PC-3 (cell line): ENCODE measurements at regions not wholly inside any gene's neighbourhood (a gene's known extent, or its start where the extent isn't known, plus 50 kb on each side); places are given as distances from the start of the nearest gene placed in this dataset.

ENCODE experiments used
- ATAC-seq: fragments of 200-7000 bp; cut with Tn5 transposase; 2 replicates; pipeline ENCODE4 v1.9.1; 2020; ENCODE audit warnings: mild to moderate bottlenecking, moderate library complexity
- BruUV-seq: library from RNA; stranded (reverse); fragments of 400-500 nt; replicated peaks from 2 replicates; lab custom pipeline; 2021; lab: Mats Ljungman, UMichigan
- CTCF ChIA-PET: fragments of 300-600 bp; sonication (Branson Sonifier 250); formaldehyde crosslinking; loops from one replicate; lab custom pipeline; 2022; ENCODE audit warnings: antibody characterized with exemption; lab: Charles Lee
- POLR2A ChIA-PET: fragments of 300-600 bp; sonication (Branson Sonifier 250); formaldehyde crosslinking; loops from one replicate; lab custom pipeline; 2022; ENCODE audit warnings: antibody characterized with exemption; ENCODE audit not compliant: unreplicated experiment; lab: Charles Lee
- DNase-seq: peaks from one replicate; pipeline ENCODE4 v3.0.0-alpha.2; 2015
- H2AFZ ChIP-seq: fragments of 300-600 bp; sonication (generic); 2 replicates; pipeline ENCODE4 v1.6.0; 2016; ENCODE audit warnings: antibody characterized with exemption, low read length
- H3F3A ChIP-seq: fragments of 300-600 bp; sonication (generic); one replicate; pipeline ENCODE4 v1.6.0; 2017; ENCODE audit warnings: antibody characterized with exemption, low read length, control low read depth, mild to moderate bottlenecking; ENCODE audit not compliant: unreplicated experiment
- H3K27ac ChIP-seq: fragments of 300-600 bp; sonication (generic); 2 replicates; pipeline ENCODE4 v1.5.1; 2016; ENCODE audit warnings: mild to moderate bottlenecking, low read length
- H3K27me3 ChIP-seq: fragments of 300-600 bp; sonication (generic); 2 replicates; pipeline ENCODE4 v1.6.1; 2016; ENCODE audit warnings: low read length, mixed read lengths
- H3K36me3 ChIP-seq: fragments of 300-600 bp; sonication (generic); 2 replicates; pipeline ENCODE4 v1.6.1; 2016; ENCODE audit warnings: low read depth, mixed run types, low read length, mixed read lengths
- H3K4me1 ChIP-seq: fragments of 300-600 bp; sonication (generic); 2 replicates; pipeline ENCODE4 v1.5.1; 2016; ENCODE audit warnings: low read length; ENCODE audit not compliant: insufficient read depth
- H3K4me2 ChIP-seq: fragments of 300-600 bp; sonication (generic); 2 replicates; pipeline ENCODE4 v1.6.0; 2016; ENCODE audit warnings: low read length
- H3K4me3 ChIP-seq: fragments of 300-600 bp; sonication (generic); 2 replicates; pipeline ENCODE4 v1.5.1; 2016; ENCODE audit warnings: mild to moderate bottlenecking, low read length, mixed read lengths
- H3K79me2 ChIP-seq: fragments of 300-600 bp; sonication (generic); 2 replicates; pipeline ENCODE4 v1.6.1; 2017; ENCODE audit warnings: low read length, mixed read lengths
- H3K9ac ChIP-seq: fragments of 300-600 bp; sonication (generic); 2 replicates; pipeline ENCODE4 v1.6.0; 2016; ENCODE audit warnings: mild to moderate bottlenecking, low read length
- H3K9me2 ChIP-seq: fragments of 300-600 bp; sonication (generic); replicated peaks from 2 replicates; pipeline ENCODE4 v1.6.1; 2016; ENCODE audit warnings: mixed run types, low read length, mixed read lengths
- H3K9me3 ChIP-seq: fragments of 300-600 bp; sonication (generic); 2 replicates; pipeline ENCODE4 v1.6.1; 2016; ENCODE audit warnings: low read length, mixed read lengths
- H4K20me1 ChIP-seq: fragments of 300-600 bp; sonication (generic); 2 replicates; pipeline ENCODE4 v1.6.1; 2016; ENCODE audit warnings: low read length, mixed read lengths
- EZH2 ChIP-seq: fragments of 300-600 bp; sonication (generic); IDR thresholded peaks from one replicate; pipeline ENCODE4 v1.6.1; 2017; ENCODE audit warnings: antibody characterized with exemption, mild to moderate bottlenecking, low read length; ENCODE audit not compliant: unreplicated experiment
- EZH2phosphoT487 ChIP-seq: fragments of 300-600 bp; sonication (generic); IDR thresholded peaks from 2 replicates; pipeline ENCODE4 v1.6.1; 2018; ENCODE audit warnings: mild to moderate bottlenecking, antibody characterized with exemption, low read length, borderline replicate concordance
- intact Hi-C: fragments of 100-400 bp; cut with micrococcal nuclease; formaldehyde crosslinking; loops from 2 replicates; pipeline ENCODE4 v1.9.0; 2023
- TF ChIP-seq, protein P1 (sequence below): fragments of 300-600 bp; sonication (generic); conservative IDR thresholded peaks from 2 replicates; pipeline ENCODE4 v1.5.1; 2017; ENCODE audit warnings: antibody characterized with exemption, low read depth, mild to moderate bottlenecking, low read length

GRCh38 chr14:55926007-55926406 is 192.2 kb upstream of the PELI2 start:
- no peaks in the 10 kb centered on the region for H3F3A ChIP-seq
- DNase-seq (no peak), ATAC-seq (no peak; the same call in 1 of the 2 replicates)
- no peaks in the 10 kb centered on the region for H3K4me1 ChIP-seq
- BruUV-seq = no TSS peak
- POLR2A ChIA-PET = no interaction called here
- H3K4me2 ChIP-seq = no peak overlapping the region
- CTCF ChIA-PET = no interaction called here
- no peaks in the 10 kb centered on the region for H3K9me3 ChIP-seq
- no peaks in the 10 kb centered on the region for H3K79me2 ChIP-seq
- H3K9me2 ChIP-seq = no peaks in the 10 kb centered on the region
- no peak overlapping the region for H3K27ac ChIP-seq
- TF ChIP-seq EZH2phosphoT487 (no peak), EZH2 (no peak)
- TF ChIP-seq, protein P1, sequence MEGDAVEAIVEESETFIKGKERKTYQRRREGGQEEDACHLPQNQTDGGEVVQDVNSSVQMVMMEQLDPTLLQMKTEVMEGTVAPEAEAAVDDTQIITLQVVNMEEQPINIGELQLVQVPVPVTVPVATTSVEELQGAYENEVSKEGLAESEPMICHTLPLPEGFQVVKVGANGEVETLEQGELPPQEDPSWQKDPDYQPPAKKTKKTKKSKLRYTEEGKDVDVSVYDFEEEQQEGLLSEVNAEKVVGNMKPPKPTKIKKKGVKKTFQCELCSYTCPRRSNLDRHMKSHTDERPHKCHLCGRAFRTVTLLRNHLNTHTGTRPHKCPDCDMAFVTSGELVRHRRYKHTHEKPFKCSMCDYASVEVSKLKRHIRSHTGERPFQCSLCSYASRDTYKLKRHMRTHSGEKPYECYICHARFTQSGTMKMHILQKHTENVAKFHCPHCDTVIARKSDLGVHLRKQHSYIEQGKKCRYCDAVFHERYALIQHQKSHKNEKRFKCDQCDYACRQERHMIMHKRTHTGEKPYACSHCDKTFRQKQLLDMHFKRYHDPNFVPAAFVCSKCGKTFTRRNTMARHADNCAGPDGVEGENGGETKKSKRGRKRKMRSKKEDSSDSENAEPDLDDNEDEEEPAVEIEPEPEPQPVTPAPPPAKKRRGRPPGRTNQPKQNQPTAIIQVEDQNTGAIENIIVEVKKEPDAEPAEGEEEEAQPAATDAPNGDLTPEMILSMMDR = no peak
- no peak overlapping the region for H3K4me3 ChIP-seq
- no peaks in the 10 kb centered on the region for H4K20me1 ChIP-seq
- H3K27me3 ChIP-seq = peaks cover 76% of the 10 kb centered on the region
- no peak overlapping the region for H2AFZ ChIP-seq
- H3K9ac ChIP-seq = no peak overlapping the region
- no peaks in the 10 kb centered on the region for H3K36me3 ChIP-seq
- intact Hi-C loops = no loop called here

DNA sequence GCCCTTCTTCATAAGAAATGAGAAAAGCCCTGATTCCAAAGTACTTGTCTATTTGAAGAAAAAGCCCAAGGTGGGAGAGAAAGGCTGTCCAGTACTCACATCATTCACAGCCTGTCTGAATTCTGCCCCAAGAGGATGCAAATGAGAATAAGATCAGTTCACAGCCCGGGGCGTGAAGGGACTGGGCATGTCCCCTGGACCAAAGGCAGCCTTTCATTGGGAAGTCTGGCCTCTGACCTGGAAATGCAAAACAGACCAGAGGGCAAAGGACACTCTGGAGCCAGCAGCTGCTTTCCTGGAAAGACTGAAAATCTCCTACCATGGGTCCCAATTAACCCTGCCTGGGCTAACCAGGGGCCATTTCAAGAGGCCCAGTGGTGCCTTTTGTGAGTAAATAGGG is 191.2 kb upstream of the PELI2 start:
- BruUV-seq = no TSS peak
- POLR2A ChIA-PET = no interaction called here
- H3K27ac ChIP-seq = no peak overlapping the region
- peaks cover 69% of the 10 kb centered on the region for H3K27me3 ChIP-seq
- no peaks in the 10 kb centered on the region for H3F3A ChIP-seq
- DNase-seq = no peak
- no peaks in the 10 kb centered on the region for H3K9me2 ChIP-seq
- H3K4me1 ChIP-seq = no peaks in the 10 kb centered on the region
- H3K9ac ChIP-seq = no peak overlapping the region
- CTCF ChIA-PET = no interaction called here
- H3K9me3 ChIP-seq = no peaks in the 10 kb centered on the region
- no peak overlapping the region for H2AFZ ChIP-seq
- TF ChIP-seq EZH2 (no peak), EZH2phosphoT487 (no peak)
- TF ChIP-seq, protein P1 = no peak
- ATAC-seq = no peak
- H3K79me2 ChIP-seq = no peaks in the 10 kb centered on the region
- H3K4me2 ChIP-seq = no peak overlapping the region
- no peaks in the 10 kb centered on the region for H4K20me1 ChIP-seq
- H3K36me3 ChIP-seq = no peaks in the 10 kb centered on the region
- intact Hi-C loops = no loop called here
- no peak overlapping the region for H3K4me3 ChIP-seq

- DNase-seq (no peak), ATAC-seq (no peak)
- peaks cover 62% of the 10 kb centered on the region for H3K27me3 ChIP-seq
- H3K4me2 ChIP-seq = no peak overlapping the region
- no peaks in the 10 kb centered on the region for H3K4me1 ChIP-seq
- H3F3A ChIP-seq = no peaks in the 10 kb centered on the region
- ChIA-PET POLR2A (no interaction called here), CTCF (no interaction called here)
- no peak overlapping the region for H3K4me3 ChIP-seq
- H3K27ac ChIP-seq = no peak overlapping the region
- intact Hi-C loops = no loop called here
- no peak overlapping the region for H3K9ac ChIP-seq
- no peaks in the 10 kb centered on the region for H3K36me3 ChIP-seq
- no peaks in the 10 kb centered on the region for H3K9me2 ChIP-seq
- no peaks in the 10 kb centered on the region for H3K9me3 ChIP-seq
- BruUV-seq = no TSS peak
- TF ChIP-seq EZH2phosphoT487 (no peak), EZH2 (no peak)
- TF ChIP-seq, protein P1 = no peak
- H3K79me2 ChIP-seq = no peaks in the 10 kb centered on the region
- H2AFZ ChIP-seq = no peak overlapping the region
- H4K20me1 ChIP-seq = no peaks in the 10 kb centered on the region
These were observed 189.9 kb upstream of the PELI2 start for GRCh38 chr14:55928276-55928675.
